ENCODE measurements at regions not wholly inside any gene's neighbourhood (a gene's known extent, or its start where the extent isn't known, plus 50 kb on each side); places are given as distances from the start of the nearest gene placed in this dataset.
A peak's percentile ranks its signal among the peaks of the same experiment; 100 is the strongest.
"Not testable (repeated sequence)": the region's sequence is repeated elsewhere in the genome, so short reads cannot be mapped to it uniquely, and the experiment has no call there.

DNA sequence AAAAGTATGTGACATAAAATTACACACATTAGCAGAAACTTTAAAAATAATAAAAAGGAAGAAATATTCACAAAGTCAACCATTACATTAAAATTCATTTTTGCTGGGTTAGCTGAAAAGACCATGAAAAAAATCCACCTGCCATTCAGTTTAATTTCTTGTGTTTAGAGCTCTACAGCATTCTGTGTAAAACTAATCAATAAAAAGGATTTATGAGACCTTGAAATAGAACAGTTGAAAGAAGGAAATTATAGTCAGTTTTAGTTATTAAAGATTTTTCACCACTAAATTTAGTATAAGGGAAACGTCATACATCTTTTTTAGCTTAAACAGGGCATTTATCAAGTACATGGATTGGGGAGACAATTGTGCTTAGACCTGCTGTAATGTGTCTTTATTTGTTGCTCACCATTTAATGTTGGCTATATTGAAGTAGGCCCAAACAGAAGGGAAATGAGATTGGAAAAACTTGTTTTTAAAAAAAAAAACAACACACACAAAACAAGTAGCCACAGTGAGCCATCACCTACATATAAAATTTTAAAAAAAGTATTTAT is 438.7 kb upstream of the POU3F2 start:
- H3K9me3 ChIP-seq (ENCODE audit: control insufficient read depth, insufficient read depth, low read depth, low read length): no peaks in the 10 kb centered on the region
- H3K4me3 ChIP-seq (ENCODE audit: low read depth, low read length): no peak overlapping the region
- H3K9ac ChIP-seq (ENCODE audit: low read length): no peak overlapping the region
- H3K27me3 ChIP-seq (ENCODE audit: control insufficient read depth, insufficient read depth, low read length): no peaks in the 10 kb centered on the region
- no peaks in the 10 kb centered on the region for H3K36me3 ChIP-seq (ENCODE audit: control insufficient read depth, insufficient read depth, low read length)
- H3K4me1 ChIP-seq (ENCODE audit: control insufficient read depth, insufficient read depth, low read length): no peaks in the 10 kb centered on the region
- H3K27ac ChIP-seq (ENCODE audit: low read depth, low read length): no peak overlapping the region

DNA sequence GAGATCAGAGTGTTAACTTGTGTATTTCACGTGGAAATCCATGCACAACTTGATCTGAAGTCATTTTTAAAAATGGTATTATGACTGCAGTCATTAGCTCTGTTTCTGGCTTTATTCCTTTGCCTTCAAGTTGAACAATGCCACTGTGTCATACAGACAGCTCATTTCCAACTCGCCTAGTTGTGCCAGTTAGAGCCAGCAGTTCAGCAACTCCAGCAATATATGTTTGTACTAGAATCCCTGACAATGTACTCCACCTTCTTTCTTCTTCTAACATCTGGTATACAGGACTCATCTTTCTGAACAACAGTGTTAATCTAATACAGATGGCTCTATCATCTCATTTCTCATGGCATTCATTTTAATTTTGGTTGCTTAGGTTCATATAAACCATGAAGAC is 418.3 kb upstream of the POU3F2 start:
- Histone ChIP-seq H3K4me3 (ENCODE audit: low read depth, low read length) (no peak overlapping the region; the same call in 1 of the 2 replicates), H3K27me3 (ENCODE audit: control insufficient read depth, insufficient read depth, low read length) (no peaks in the 10 kb centered on the region), H3K27ac (ENCODE audit: low read depth, low read length) (no peak overlapping the region), H3K9ac (ENCODE audit: low read length) (no peak overlapping the region), H3K36me3 (ENCODE audit: control insufficient read depth, insufficient read depth, low read length) (no peaks in the 10 kb centered on the region), H3K4me1 (ENCODE audit: control insufficient read depth, insufficient read depth, low read length) (no peaks in the 10 kb centered on the region), H3K9me3 (ENCODE audit: control insufficient read depth, insufficient read depth, low read depth, low read length) (peaks cover 5% of the 10 kb centered on the region; the same call in 1 of the 2 replicates)

DNA sequence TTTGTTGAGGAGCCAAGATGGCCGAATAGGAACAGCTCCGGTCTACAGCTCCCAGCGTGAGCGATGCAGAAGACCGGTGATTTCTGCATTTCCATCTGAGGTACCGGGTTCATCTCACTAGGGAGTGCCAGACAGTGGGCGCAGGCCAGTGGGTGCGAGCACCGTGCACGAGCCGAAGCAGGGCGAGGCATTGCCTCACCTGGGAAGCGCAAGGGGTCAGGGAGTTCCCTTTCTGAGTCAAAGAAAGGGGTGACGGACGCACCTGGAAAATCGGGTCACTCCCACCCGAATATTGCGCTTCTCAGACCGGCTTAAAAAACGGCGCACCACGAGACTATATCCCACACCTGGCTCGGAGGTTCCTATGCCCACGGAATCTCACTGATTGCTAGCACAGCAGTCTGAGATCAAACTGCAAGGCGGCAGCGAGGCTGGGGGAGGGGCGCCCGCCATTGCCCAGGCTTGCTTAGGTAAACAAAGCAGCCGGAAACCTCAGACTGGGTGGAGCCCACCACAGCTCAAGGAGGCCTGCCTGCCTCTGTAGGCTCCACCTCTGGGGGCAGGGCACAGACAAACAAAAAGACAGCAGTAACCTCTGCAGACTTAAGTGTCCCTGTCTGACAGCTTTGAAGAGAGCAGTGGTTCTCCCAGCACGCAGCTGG is 417.7 kb upstream of the POU3F2 start:
- H3K4me1 ChIP-seq (ENCODE audit: control insufficient read depth, insufficient read depth, low read length); H3K27me3 ChIP-seq (ENCODE audit: control insufficient read depth, insufficient read depth, low read length); H3K9me3 ChIP-seq (ENCODE audit: control insufficient read depth, insufficient read depth, low read depth, low read length); H3K36me3 ChIP-seq (ENCODE audit: control insufficient read depth, insufficient read depth, low read length); H3K27ac ChIP-seq (ENCODE audit: low read depth, low read length): not testable (repeated sequence)
- H3K4me3 ChIP-seq (ENCODE audit: low read depth, low read length): peak overlapping the region; percentile 43; the same call in 1 of the 2 replicates
- H3K9ac ChIP-seq (ENCODE audit: low read length): peak overlapping the region; percentile 53

DNA sequence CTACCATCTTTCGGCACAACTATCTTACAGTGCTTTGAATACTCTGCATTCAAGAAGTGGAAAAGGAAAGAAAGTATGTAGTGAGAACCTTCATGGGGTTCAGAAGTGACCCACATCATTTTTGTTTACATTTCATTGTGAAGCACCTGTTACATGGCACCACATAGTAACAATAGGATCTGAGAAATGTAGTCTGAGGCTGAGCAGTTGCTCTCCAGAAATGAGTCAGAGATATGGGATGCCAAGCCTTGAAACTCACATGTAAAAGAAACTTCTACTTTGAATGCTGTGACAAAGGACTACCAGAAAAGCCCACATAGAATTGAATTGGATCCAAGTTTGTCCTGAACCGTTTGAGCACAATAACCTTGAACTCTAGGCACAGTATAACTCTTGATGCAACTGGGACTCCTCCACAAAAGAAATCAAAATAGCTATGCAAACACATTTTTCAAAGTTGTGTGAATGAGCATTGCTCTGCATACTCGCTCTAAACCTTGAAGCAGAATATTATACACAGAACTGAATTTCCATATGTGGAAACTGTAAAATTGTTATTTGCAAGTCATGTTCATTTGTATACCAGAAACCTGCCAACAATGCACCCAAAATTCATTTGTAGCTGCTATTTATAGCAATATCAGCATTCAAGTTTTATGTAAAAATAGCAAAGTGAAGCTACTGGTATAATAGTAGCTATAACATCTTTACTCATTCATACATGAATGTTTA is 400.9 kb upstream of the POU3F2 start:
- no peak overlapping the region for H3K4me3 ChIP-seq (ENCODE audit: low read depth, low read length)
- H3K9me3 ChIP-seq (ENCODE audit: control insufficient read depth, insufficient read depth, low read depth, low read length): no peaks in the 10 kb centered on the region
- H3K4me1 ChIP-seq (ENCODE audit: control insufficient read depth, insufficient read depth, low read length): no peaks in the 10 kb centered on the region
- H3K27ac ChIP-seq (ENCODE audit: low read depth, low read length): no peak overlapping the region
- no peak overlapping the region for H3K9ac ChIP-seq (ENCODE audit: low read length)
- no peaks in the 10 kb centered on the region for H3K27me3 ChIP-seq (ENCODE audit: control insufficient read depth, insufficient read depth, low read length)
- no peaks in the 10 kb centered on the region for H3K36me3 ChIP-seq (ENCODE audit: control insufficient read depth, insufficient read depth, low read length)

DNA sequence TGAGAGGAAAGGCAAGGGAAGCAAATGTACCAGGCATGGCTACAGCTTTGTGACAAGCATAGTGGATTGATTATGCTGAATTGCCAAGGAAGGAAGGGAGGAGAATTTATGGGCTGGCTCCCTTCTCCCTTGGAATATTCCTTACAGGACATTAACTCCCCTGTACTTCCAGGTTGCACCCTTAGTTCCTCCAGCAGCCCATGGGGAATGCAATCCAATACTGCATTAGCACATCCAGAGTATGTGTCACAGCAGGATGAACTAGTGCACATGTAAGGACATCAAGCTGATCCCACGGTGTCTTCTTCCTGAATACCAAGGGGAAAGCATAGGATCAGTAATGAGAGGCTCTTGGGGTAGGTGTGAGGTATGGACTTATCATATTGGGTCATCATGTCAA is 390.7 kb upstream of the POU3F2 start:
- H3K27ac ChIP-seq (ENCODE audit: low read depth, low read length): no peak overlapping the region
- no peak overlapping the region for H3K4me3 ChIP-seq (ENCODE audit: low read depth, low read length)
- H3K27me3 ChIP-seq (ENCODE audit: control insufficient read depth, insufficient read depth, low read length): no peaks in the 10 kb centered on the region
- no peaks in the 10 kb centered on the region for H3K9me3 ChIP-seq (ENCODE audit: control insufficient read depth, insufficient read depth, low read depth, low read length)
- H3K36me3 ChIP-seq (ENCODE audit: control insufficient read depth, insufficient read depth, low read length): no peaks in the 10 kb centered on the region
- H3K9ac ChIP-seq (ENCODE audit: low read length): no peak overlapping the region
- no peaks in the 10 kb centered on the region for H3K4me1 ChIP-seq (ENCODE audit: control insufficient read depth, insufficient read depth, low read length)

DNA sequence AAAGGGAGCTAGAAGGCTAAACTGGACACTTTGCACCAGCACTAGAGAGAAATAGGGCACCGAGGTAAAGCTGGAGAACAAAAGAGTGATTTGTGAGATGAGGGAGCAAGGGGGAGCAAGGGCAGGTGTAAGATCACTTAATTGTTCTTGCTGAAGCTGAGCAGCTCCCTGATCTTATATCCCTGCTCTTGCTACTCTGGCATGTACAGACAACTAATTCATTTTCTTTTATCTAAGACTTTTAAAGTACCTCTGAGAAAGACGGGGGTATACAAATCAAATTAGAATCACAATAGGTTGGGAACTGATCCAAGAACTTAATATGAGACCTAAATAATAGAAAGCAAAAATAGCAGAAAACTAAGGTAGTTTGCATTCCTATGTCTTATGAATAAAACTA is 381.7 kb upstream of the POU3F2 start:
- Histone ChIP-seq H3K27me3 (ENCODE audit: control insufficient read depth, insufficient read depth, low read length) (no peaks in the 10 kb centered on the region), H3K27ac (ENCODE audit: low read depth, low read length) (no peak overlapping the region), H3K9ac (ENCODE audit: low read length) (no peak overlapping the region), H3K9me3 (ENCODE audit: control insufficient read depth, insufficient read depth, low read depth, low read length) (no peaks in the 10 kb centered on the region), H3K4me1 (ENCODE audit: control insufficient read depth, insufficient read depth, low read length) (no peaks in the 10 kb centered on the region), H3K4me3 (ENCODE audit: low read depth, low read length) (no peak overlapping the region), H3K36me3 (ENCODE audit: control insufficient read depth, insufficient read depth, low read length) (no peaks in the 10 kb centered on the region)

DNA sequence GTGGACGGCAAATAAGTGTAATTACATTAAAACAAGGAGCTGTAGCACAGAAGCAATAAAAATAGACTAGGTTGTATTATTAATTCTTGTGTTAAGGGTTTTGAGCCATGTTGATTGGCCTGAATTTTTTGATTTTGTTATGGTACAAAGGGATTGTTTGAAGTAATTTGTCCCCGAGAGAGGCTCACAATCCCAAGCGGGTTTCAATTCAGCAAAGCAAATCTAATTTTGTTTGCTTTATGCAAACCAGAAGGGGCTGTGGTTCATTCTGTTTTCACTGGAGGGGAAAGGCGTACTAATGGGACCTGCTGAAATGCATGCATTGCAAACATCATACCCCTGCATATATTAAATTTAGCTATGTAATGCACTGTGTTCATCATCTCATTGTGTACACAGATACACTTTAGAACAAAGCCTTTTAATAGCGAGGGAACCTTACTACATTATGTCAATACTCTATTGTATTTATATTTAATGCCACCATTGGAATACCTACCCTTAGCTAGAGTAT is 379.5 kb upstream of the POU3F2 start:
- Histone ChIP-seq H3K4me1 (ENCODE audit: control insufficient read depth, insufficient read depth, low read length) (no peaks in the 10 kb centered on the region), H3K27me3 (ENCODE audit: control insufficient read depth, insufficient read depth, low read length) (no peaks in the 10 kb centered on the region), H3K27ac (ENCODE audit: low read depth, low read length) (no peak overlapping the region), H3K9ac (ENCODE audit: low read length) (no peak overlapping the region), H3K36me3 (ENCODE audit: control insufficient read depth, insufficient read depth, low read length) (no peaks in the 10 kb centered on the region), H3K4me3 (ENCODE audit: low read depth, low read length) (no peak overlapping the region), H3K9me3 (ENCODE audit: control insufficient read depth, insufficient read depth, low read depth, low read length) (no peaks in the 10 kb centered on the region)

DNA sequence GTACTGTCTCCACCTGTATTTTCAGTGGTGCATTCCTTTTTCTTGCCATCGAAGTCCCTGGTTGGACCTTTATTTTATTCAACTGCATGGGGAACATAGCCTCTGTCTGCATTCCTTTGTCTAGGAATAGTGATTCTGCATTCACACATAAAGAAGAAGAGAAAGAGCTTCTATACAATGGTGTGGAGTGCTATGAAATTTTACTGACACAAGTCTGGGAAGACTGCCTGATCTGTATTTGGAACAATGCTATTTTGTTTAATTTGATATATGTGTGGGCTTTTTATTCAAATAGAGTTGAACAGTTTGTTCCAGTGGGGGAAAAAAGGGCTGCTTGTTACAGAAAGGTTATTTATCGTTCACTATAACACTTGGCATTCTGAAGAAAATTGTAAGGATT is 375.7 kb upstream of the POU3F2 start:
- Histone ChIP-seq H3K4me1 (ENCODE audit: control insufficient read depth, insufficient read depth, low read length) (no peaks in the 10 kb centered on the region), H3K9ac (ENCODE audit: low read length) (no peak overlapping the region), H3K27ac (ENCODE audit: low read depth, low read length) (no peak overlapping the region), H3K36me3 (ENCODE audit: control insufficient read depth, insufficient read depth, low read length) (no peaks in the 10 kb centered on the region), H3K27me3 (ENCODE audit: control insufficient read depth, insufficient read depth, low read length) (no peaks in the 10 kb centered on the region), H3K9me3 (ENCODE audit: control insufficient read depth, insufficient read depth, low read depth, low read length) (no peaks in the 10 kb centered on the region), H3K4me3 (ENCODE audit: low read depth, low read length) (no peak overlapping the region)

DNA sequence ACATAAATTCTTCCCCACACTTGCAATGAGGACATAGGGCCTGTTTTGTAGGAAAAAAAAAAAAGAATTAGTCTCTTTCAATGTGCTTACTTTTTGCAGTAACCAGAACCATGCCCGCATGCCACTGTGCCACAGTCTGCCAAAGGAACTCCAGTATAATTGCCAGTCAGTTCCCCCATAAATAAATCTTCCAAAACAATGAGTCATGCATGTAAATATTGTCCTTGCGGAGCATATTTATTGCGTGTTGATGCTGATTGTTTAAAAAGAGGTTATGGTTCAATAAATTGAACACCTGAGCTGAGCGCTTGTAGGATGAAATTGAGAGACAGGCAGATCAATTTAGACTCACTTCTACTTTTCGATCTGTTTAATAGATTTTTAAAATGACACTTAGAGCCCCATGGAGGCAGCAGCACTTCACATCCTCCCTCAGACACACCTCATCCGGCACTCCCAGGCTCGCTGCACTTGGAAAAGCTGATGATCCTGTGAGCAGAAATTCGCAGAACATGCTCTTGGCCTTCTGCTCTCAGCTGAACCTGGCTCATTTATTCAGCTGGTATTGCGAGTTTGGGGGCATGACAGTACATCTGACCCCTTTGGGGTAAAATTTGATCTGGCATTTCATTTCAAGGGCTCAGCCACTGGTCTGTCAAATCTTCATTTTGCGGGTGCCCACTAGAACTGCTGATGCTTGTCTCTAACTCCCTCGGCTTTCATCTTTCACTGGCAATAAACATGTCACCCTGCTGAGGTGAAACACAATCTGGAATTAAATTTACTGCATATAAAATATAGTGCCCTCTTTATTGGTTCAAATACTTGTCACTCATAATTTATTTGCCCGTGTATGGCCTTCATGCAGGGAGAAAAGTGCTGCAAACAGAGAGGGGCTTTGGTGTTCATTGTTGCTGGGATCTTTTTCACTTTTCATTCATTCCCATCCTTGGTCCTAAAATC is 371.1 kb upstream of the POU3F2 start:
- Histone ChIP-seq H3K9ac (ENCODE audit: low read length) (no peak overlapping the region), H3K27ac (ENCODE audit: low read depth, low read length) (no peak overlapping the region), H3K4me3 (ENCODE audit: low read depth, low read length) (no peak overlapping the region), H3K4me1 (ENCODE audit: control insufficient read depth, insufficient read depth, low read length) (no peaks in the 10 kb centered on the region), H3K36me3 (ENCODE audit: control insufficient read depth, insufficient read depth, low read length) (no peaks in the 10 kb centered on the region), H3K27me3 (ENCODE audit: control insufficient read depth, insufficient read depth, low read length) (no peaks in the 10 kb centered on the region), H3K9me3 (ENCODE audit: control insufficient read depth, insufficient read depth, low read depth, low read length) (no peaks in the 10 kb centered on the region)

DNA sequence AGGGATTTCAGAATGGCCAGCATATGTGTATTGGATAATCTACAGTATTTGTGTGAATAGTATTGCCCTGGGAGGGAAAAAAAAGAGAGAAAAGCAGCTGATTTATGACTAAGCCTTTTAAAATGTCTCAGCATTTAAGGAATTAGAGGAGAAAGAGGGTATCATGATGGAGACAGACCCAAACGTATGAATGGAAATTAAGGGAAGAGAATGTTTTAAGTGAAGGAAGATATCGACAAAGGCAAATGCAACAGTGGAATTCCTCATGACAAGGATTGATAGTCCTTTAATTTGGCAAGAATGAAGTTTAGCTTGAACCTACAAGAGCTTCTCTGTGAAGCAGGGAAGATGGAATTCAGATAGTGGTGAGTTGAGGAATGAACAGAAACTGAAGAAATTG is 367.3 kb upstream of the POU3F2 start:
- no peak overlapping the region for H3K9ac ChIP-seq (ENCODE audit: low read length)
- H3K4me3 ChIP-seq (ENCODE audit: low read depth, low read length): no peak overlapping the region
- no peaks in the 10 kb centered on the region for H3K9me3 ChIP-seq (ENCODE audit: control insufficient read depth, insufficient read depth, low read depth, low read length)
- no peak overlapping the region for H3K27ac ChIP-seq (ENCODE audit: low read depth, low read length)
- H3K36me3 ChIP-seq (ENCODE audit: control insufficient read depth, insufficient read depth, low read length): no peaks in the 10 kb centered on the region
- no peaks in the 10 kb centered on the region for H3K4me1 ChIP-seq (ENCODE audit: control insufficient read depth, insufficient read depth, low read length)
- H3K27me3 ChIP-seq (ENCODE audit: control insufficient read depth, insufficient read depth, low read length): no peaks in the 10 kb centered on the region

Data from HUES6 (cell line).